GM12865 (cell line): ENCODE measurements at regions not wholly inside any gene's neighbourhood (a gene's known extent, or its start where the extent isn't known, plus 50 kb on each side); places are given as distances from the start of the nearest gene placed in this dataset.

ENCODE experiments used
- DNase-seq: peaks from one replicate; pipeline ENCODE4 v3.0.0; 2010; ENCODE audit warnings: low read depth
- H3K4me3 ChIP-seq: 2 replicates; pipeline ENCODE4 v1.5.1; 2011; ENCODE audit warnings: mild to moderate bottlenecking, low read depth, low read length, control low read depth
- CTCF ChIP-seq: IDR thresholded peaks from 2 replicates; pipeline ENCODE4 v1.5.1; 2011; ENCODE audit warnings: low read length, control low read depth, low read depth, inconsistent platforms; ENCODE audit not compliant: insufficient read depth; ENCODE audit errors: missing control alignments

- no peak for TF ChIP-seq CTCF
- no peak for DNase-seq
- H3K4me3 ChIP-seq, result no peak overlapping the region
These were observed 87.8 kb downstream of the PLEKHG1 start for GRCh38 chr6:150687508-150687907.

- no peak for TF ChIP-seq CTCF
These were observed 90.4 kb downstream of the PLEKHG1 start for GRCh38 chr6:150689900-150690590.

GRCh38 chr6:150690681-150691080, 91.0 kb downstream of the PLEKHG1 start:
- no peak for DNase-seq
- no peak overlapping the region for H3K4me3 ChIP-seq
- TF ChIP-seq CTCF, result no peak

More at GRCh38 chr6:150689900-150690590, 90.4 kb downstream of the PLEKHG1 start:
- peak; percentile 56 for DNase-seq
- no peak overlapping the region for H3K4me3 ChIP-seq

- DNase-seq, result no peak
- H3K4me3 ChIP-seq, result no peak overlapping the region
- no peak for TF ChIP-seq CTCF
These were observed 91.8 kb downstream of the PLEKHG1 start for GRCh38 chr6:150691463-150691862.

- peak; percentile 52 for DNase-seq
- no peak for TF ChIP-seq CTCF
- no peak overlapping the region for H3K4me3 ChIP-seq
These were observed 92.9 kb downstream of the PLEKHG1 start for GRCh38 chr6:150692604-150693003.

- no peak overlapping the region for H3K4me3 ChIP-seq
- no peak for TF ChIP-seq CTCF
These were observed 95.2 kb downstream of the PLEKHG1 start for GRCh38 chr6:150694889-150695288.

GRCh38 chr6:150695652-150696051, 96.0 kb downstream of the PLEKHG1 start:
- TF ChIP-seq CTCF, result no peak
- DNase-seq, result no peak
- no peak overlapping the region for H3K4me3 ChIP-seq

More at GRCh38 chr6:150694889-150695288, 95.2 kb downstream of the PLEKHG1 start:
- no peak for DNase-seq
